ENCODE measurements at regions not wholly inside any gene's neighbourhood (a gene's known extent, or its start where the extent isn't known, plus 50 kb on each side); places are given as distances from the start of the nearest gene placed in this dataset.

DNA sequence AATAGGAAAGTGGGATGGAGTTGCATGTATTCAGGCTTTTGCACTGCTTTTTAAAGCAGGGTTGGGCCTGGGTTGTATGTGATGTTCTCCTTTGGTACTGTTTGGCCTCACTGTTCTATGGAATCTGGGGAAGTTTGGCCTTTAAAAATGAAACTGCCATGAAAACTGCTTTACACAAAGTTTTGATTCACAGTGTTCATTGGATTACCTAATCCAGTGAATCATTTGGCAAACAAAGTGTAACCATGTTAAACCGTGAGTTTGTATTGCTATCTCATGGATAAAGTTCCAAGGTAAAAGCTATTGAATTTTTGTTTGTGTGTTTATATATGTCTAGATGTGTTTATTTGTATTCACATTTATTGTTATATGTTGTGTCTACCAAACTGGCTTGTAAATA, 1658.6 kb downstream of the OLFM4 start:
- Histone ChIP-seq H3K4me2 (ENCODE audit: low read length) (no peak overlapping the region), H3K4me1 (ENCODE audit: control insufficient read depth, low read length) (no peaks in the 10 kb centered on the region), H3F3A (ENCODE audit: control insufficient read depth, insufficient read depth) (no peaks in the 10 kb centered on the region), H3K79me2 (ENCODE audit: control insufficient read depth, low read length) (no peaks in the 10 kb centered on the region), H3K9me2 (replicated peaks; ENCODE audit: control insufficient read depth, low read length) (no peaks in the 10 kb centered on the region), H3K36me3 (ENCODE audit: control insufficient read depth, low read length) (no peaks in the 10 kb centered on the region), H3K27me3 (ENCODE audit: control insufficient read depth, low read length) (no peaks in the 10 kb centered on the region), H3K9me3 (ENCODE audit: control insufficient read depth, insufficient read depth, low read length) (peaks cover 7% of the 10 kb centered on the region; the same call in 1 of the 2 replicates), H3K4me3 (ENCODE audit: low read length) (no peak overlapping the region), H4K20me1 (ENCODE audit: control insufficient read depth, insufficient read depth, low read depth, low read length) (no peaks in the 10 kb centered on the region), H3K27ac (ENCODE audit: low read depth, low read length) (no peak overlapping the region)
- TF ChIP-seq CTCF (IDR thresholded peaks at IDR 0.05; ENCODE audit: low read depth, low read length, poor library complexity, severe bottlenecking) (no peak), EZH2phosphoT487 (IDR thresholded peaks at IDR 0.05; ENCODE audit: borderline replicate concordance, low read length) (no peak)

DNA sequence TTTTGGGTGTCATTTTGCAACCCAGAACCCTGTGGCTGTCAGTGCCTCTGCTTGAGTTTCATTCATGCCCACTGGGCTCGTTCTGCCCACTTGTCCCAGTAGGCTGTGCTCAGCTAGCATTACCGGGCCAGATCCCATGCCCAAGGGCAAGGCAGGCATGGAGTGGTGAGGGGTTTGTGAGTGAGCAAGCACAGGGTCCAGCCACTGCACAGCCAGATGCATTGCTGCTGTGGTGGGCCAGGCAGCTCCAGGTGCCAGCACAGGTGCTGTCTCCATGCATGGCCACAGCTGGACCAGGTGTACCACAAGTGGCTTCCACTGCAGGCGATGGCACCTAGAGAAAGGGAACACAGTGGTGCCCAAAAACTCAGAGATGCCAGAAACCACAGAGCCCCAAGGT, 1671.2 kb downstream of the OLFM4 start:
- H3K27me3 ChIP-seq (ENCODE audit: control insufficient read depth, low read length), result no peaks in the 10 kb centered on the region
- no peak for TF ChIP-seq EZH2phosphoT487 (IDR thresholded peaks at IDR 0.05; ENCODE audit: borderline replicate concordance, low read length)
- TF ChIP-seq CTCF (IDR thresholded peaks at IDR 0.05; ENCODE audit: low read depth, low read length, poor library complexity, severe bottlenecking), result no peak
- peaks cover 7% of the 10 kb centered on the region; the same call in 1 of the 2 replicates for H3K9me3 ChIP-seq (ENCODE audit: control insufficient read depth, insufficient read depth, low read length)

DNA sequence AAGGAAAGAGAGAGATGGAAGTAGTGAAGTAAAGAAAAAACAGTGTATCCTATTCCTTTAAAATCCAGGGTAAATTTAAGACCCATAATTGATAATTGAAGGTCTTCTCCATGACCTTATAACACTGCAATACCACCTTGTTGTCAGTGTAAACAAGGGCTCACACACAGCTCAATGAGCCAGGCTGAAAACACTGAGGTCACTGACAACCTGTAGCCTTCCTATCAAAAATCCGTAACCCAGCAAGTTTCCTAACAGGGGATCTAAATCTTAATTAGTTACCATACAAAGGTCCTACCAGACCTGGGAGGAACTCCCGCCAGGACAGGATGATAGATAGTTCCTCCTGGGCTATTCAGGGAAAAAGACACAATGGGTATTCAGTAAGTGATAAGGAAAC, 1677.1 kb downstream of the OLFM4 start:
- no peak overlapping the region for H3K4me2 ChIP-seq (ENCODE audit: low read length)

More for the DNA sequence above, 1671.2 kb downstream of the OLFM4 start:
- Histone ChIP-seq H3K27ac (ENCODE audit: low read depth, low read length) (no peak overlapping the region), H3K4me3 (ENCODE audit: low read length) (no peak overlapping the region), H3K36me3 (ENCODE audit: control insufficient read depth, low read length) (no peaks in the 10 kb centered on the region), H4K20me1 (ENCODE audit: control insufficient read depth, insufficient read depth, low read depth, low read length) (no peaks in the 10 kb centered on the region), H3K4me2 (ENCODE audit: low read length) (no peak overlapping the region), H3K9me2 (replicated peaks; ENCODE audit: control insufficient read depth, low read length) (no peaks in the 10 kb centered on the region), H3K79me2 (ENCODE audit: control insufficient read depth, low read length) (no peaks in the 10 kb centered on the region), H3K4me1 (ENCODE audit: control insufficient read depth, low read length) (no peaks in the 10 kb centered on the region), H3F3A (ENCODE audit: control insufficient read depth, insufficient read depth) (no peaks in the 10 kb centered on the region)

More for the DNA sequence above, 1677.1 kb downstream of the OLFM4 start:
- Histone ChIP-seq H3K27ac (ENCODE audit: low read depth, low read length) (no peak overlapping the region), H3K9me3 (ENCODE audit: control insufficient read depth, insufficient read depth, low read length) (no peaks in the 10 kb centered on the region; the same call in 1 of the 2 replicates), H3K79me2 (ENCODE audit: control insufficient read depth, low read length) (no peaks in the 10 kb centered on the region), H3F3A (ENCODE audit: control insufficient read depth, insufficient read depth) (no peaks in the 10 kb centered on the region), H3K9me2 (replicated peaks; ENCODE audit: control insufficient read depth, low read length) (no peaks in the 10 kb centered on the region), H3K36me3 (ENCODE audit: control insufficient read depth, low read length) (no peaks in the 10 kb centered on the region), H4K20me1 (ENCODE audit: control insufficient read depth, insufficient read depth, low read depth, low read length) (no peaks in the 10 kb centered on the region), H3K4me1 (ENCODE audit: control insufficient read depth, low read length) (no peaks in the 10 kb centered on the region), H3K4me3 (ENCODE audit: low read length) (no peak overlapping the region), H3K27me3 (ENCODE audit: control insufficient read depth, low read length) (no peaks in the 10 kb centered on the region)
- no peak for TF ChIP-seq EZH2phosphoT487 (IDR thresholded peaks at IDR 0.05; ENCODE audit: borderline replicate concordance, low read length)
- no peak for TF ChIP-seq CTCF (IDR thresholded peaks at IDR 0.05; ENCODE audit: low read depth, low read length, poor library complexity, severe bottlenecking)
